CD14-positive monocyte (primary cell): ENCODE measurements at regions not wholly inside any gene's neighbourhood (a gene's known extent, or its start where the extent isn't known, plus 50 kb on each side); places are given as distances from the start of the nearest gene placed in this dataset.

Experiments
- DNase-seq, 3 donors: peaks; one replicate each; pipeline ENCODE4 v3.0.0-alpha.2; 2011 to 2022
- H2AFZ ChIP-seq: 2 replicates; pipeline ENCODE4 v1.6.0; 2012; ENCODE audit warnings: mild to moderate bottlenecking, low read depth, low read length, inconsistent platforms; ENCODE audit not compliant: insufficient read depth, poor library complexity, severe bottlenecking
- H3K27ac ChIP-seq, 2 donors: 1 replicate in 1 of 2; 2 replicates in 1 of 2; pipeline ENCODE4 v1.5.1; 2012 to 2013; ENCODE audit warnings: low read length in 2 of 2, control low read depth in 1 of 2, inconsistent platforms in 1 of 2, low read depth in 1 of 2, mild to moderate bottlenecking in 1 of 2
- H3K27me3 ChIP-seq, 2 donors: one replicate each; pipeline versions ENCODE4 v1.6.0 to v1.6.1; 2011 to 2013; ENCODE audit warnings: low read length in 2 of 2; ENCODE audit not compliant: control insufficient read depth in 2 of 2, insufficient read depth in 2 of 2
- H3K36me3 ChIP-seq, 2 donors: replicated peaks in 1 of 2; 1 replicate in 1 of 2; 2 replicates in 1 of 2; pipeline versions ENCODE4 v1.5.1 to v1.6.1; 2012 to 2013; ENCODE audit warnings: low read length in 2 of 2, control low read depth in 1 of 2, inconsistent platforms in 1 of 2, mild to moderate bottlenecking in 1 of 2; ENCODE audit not compliant: insufficient read depth in 2 of 2, control insufficient read depth in 1 of 2
- H3K4me1 ChIP-seq, 2 donors: 1 replicate in 1 of 2; 2 replicates in 1 of 2; pipeline versions ENCODE4 v1.5.1 to v1.6.1; 2012 to 2013; ENCODE audit warnings: low read length in 2 of 2, control low read depth in 1 of 2, inconsistent platforms in 1 of 2, mild to moderate bottlenecking in 1 of 2, moderate library complexity in 1 of 2; ENCODE audit not compliant: insufficient read depth in 2 of 2, control insufficient read depth in 1 of 2
- H3K4me2 ChIP-seq: replicated peaks from 2 replicates; pipeline ENCODE3; 2012; ENCODE audit warnings: low read length, moderate library complexity, mild to moderate bottlenecking; ENCODE audit not compliant: poor library complexity, severe bottlenecking; ENCODE audit errors: extremely low read depth
- H3K4me3 ChIP-seq, 3 experiments: fragments of 200-600 bp in 1 of 3; sonication (generic) in 1 of 3; replicated peaks in 1 of 3; 1 replicate in 2 of 3; 2 replicates in 1 of 3; pipeline ENCODE4 v1.5.1; 2011 to 2013; ENCODE audit warnings: low read length in 3 of 3, mild to moderate bottlenecking in 3 of 3, control low read depth in 2 of 3, low read depth in 2 of 3, inconsistent platforms in 1 of 3, moderate library complexity in 1 of 3
- H3K79me2 ChIP-seq: 2 replicates; pipeline ENCODE4 v1.6.0; 2012; ENCODE audit warnings: mild to moderate bottlenecking, control low read depth, inconsistent platforms, low read length, moderate library complexity; ENCODE audit not compliant: insufficient read depth
- H3K9ac ChIP-seq: 2 replicates; pipeline ENCODE4 v1.6.0; 2017; ENCODE audit warnings: low read length, mild to moderate bottlenecking; ENCODE audit not compliant: insufficient read depth, poor library complexity, severe bottlenecking
- H3K9me3 ChIP-seq, 2 donors: replicated peaks in 1 of 2; 1 replicate in 1 of 2; 2 replicates in 1 of 2; pipeline versions ENCODE4 v1.5.1 to v1.6.1; 2012 to 2013; ENCODE audit warnings: low read length in 2 of 2, control low read depth in 1 of 2; ENCODE audit not compliant: control insufficient read depth in 1 of 2, insufficient read depth in 1 of 2
- H4K20me1 ChIP-seq: 2 replicates; pipeline ENCODE4 v1.6.0; 2012; ENCODE audit warnings: mild to moderate bottlenecking, low read length, control low read depth, moderate library complexity; ENCODE audit not compliant: insufficient read depth
- H3K27ac Mint-ChIP-seq, 7 donors: one replicate each; pipeline ENCODE4 v1.8.0; 2020; ENCODE audit warnings: mild to moderate bottlenecking in 7 of 7, mixed read lengths in 7 of 7, moderate library complexity in 6 of 7, inconsistent platforms in 2 of 7
- H3K27me3 Mint-ChIP-seq, 3 donors: one replicate each; pipeline ENCODE4 v1.8.0; 2021 to 2022; ENCODE audit warnings: low read depth in 3 of 3, mild to moderate bottlenecking in 3 of 3, mixed read lengths in 3 of 3, moderate library complexity in 3 of 3, inconsistent platforms in 1 of 3
- H3K36me3 Mint-ChIP-seq, 2 donors: one replicate each; pipeline ENCODE4 v1.8.0; 2020; ENCODE audit warnings: mixed read lengths in 2 of 2, inconsistent platforms in 1 of 2, mild to moderate bottlenecking in 1 of 2
- H3K4me1 Mint-ChIP-seq: one replicate; pipeline ENCODE4 v1.8.0; 2020; ENCODE audit warnings: mild to moderate bottlenecking, mixed read lengths
- H3K4me3 Mint-ChIP-seq, 2 donors: one replicate each; pipeline ENCODE4 v1.8.0; 2020; ENCODE audit warnings: mild to moderate bottlenecking in 2 of 2, mixed read lengths in 2 of 2, moderate library complexity in 1 of 2
- H3K9me3 Mint-ChIP-seq, 7 donors: one replicate each; pipeline ENCODE4 v1.8.0; 2020 to 2022; ENCODE audit warnings: mixed read lengths in 7 of 7, mild to moderate bottlenecking in 6 of 7, moderate library complexity in 6 of 7, inconsistent platforms in 2 of 7
- WGBS: methylation state at CpG from one replicate; pipeline ENCODE4 v1.1.5; 2013; ENCODE audit warnings: missing lambda C conversion rate; ENCODE audit not compliant: insufficient coverage; 5-methylcytosine and 5-hydroxymethylcytosine counted together
- intact Hi-C, 2 donors: fragments of 100-400 bp; cut with micrococcal nuclease; formaldehyde crosslinking; loops; one replicate each; pipeline versions ENCODE4 v1.15.0 to v1.15.1; 2023
- TF ChIP-seq, protein P1 (sequence below): fragments of 200-600 bp; IDR thresholded peaks from one replicate; pipeline ENCODE4 v1.8.0; 2022; ENCODE audit warnings: antibody characterized with exemption, mild to moderate bottlenecking

DNA sequence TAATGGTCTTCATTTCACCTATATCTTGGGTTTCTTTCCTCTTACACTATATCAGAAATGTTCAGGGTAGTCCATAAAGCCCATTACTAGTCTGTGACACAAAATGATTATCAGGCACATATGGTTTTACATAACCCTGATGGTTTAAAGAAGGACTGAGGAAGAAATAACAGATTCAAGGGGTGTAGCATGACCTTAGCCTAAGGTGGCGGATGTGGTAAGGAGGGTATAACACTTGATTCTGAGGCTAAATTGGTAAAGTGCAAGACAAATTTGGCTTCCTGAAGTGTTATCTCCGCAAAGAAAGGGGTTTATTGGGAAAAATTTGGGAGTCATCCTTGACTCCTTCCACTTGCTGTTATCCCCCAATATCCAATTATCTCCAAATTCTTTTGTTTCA is 388.2 kb upstream of the RPS23 start:
- no peaks in the 10 kb centered on the region for H3K4me1 Mint-ChIP-seq
- H3K4me1 ChIP-seq, result no peaks in the 10 kb centered on the region
- no peaks in the 10 kb centered on the region for H4K20me1 ChIP-seq
- H3K36me3 Mint-ChIP-seq, result no peaks in the 10 kb centered on the region
- WGBS, result 91% methylated on average over 1 of the region's 2 CpGs
- no peaks in the 10 kb centered on the region for H3K79me2 ChIP-seq
- no peaks in the 10 kb centered on the region for H3K36me3 ChIP-seq
- no peak overlapping the region for H2AFZ ChIP-seq
- intact Hi-C loops, result no loop called here
- no peak overlapping the region for H3K4me2 ChIP-seq
- no peak overlapping the region for H3K27ac ChIP-seq
- no peaks in the 10 kb centered on the region for H3K9me3 ChIP-seq
- peaks cover 1 to 5% (median 2%) of the 10 kb centered on the region in 3 donors for H3K27me3 Mint-ChIP-seq
- H3K27ac Mint-ChIP-seq, result no peak overlapping the region
- no peaks in the 10 kb centered on the region for H3K27me3 ChIP-seq
- TF ChIP-seq, protein P1, sequence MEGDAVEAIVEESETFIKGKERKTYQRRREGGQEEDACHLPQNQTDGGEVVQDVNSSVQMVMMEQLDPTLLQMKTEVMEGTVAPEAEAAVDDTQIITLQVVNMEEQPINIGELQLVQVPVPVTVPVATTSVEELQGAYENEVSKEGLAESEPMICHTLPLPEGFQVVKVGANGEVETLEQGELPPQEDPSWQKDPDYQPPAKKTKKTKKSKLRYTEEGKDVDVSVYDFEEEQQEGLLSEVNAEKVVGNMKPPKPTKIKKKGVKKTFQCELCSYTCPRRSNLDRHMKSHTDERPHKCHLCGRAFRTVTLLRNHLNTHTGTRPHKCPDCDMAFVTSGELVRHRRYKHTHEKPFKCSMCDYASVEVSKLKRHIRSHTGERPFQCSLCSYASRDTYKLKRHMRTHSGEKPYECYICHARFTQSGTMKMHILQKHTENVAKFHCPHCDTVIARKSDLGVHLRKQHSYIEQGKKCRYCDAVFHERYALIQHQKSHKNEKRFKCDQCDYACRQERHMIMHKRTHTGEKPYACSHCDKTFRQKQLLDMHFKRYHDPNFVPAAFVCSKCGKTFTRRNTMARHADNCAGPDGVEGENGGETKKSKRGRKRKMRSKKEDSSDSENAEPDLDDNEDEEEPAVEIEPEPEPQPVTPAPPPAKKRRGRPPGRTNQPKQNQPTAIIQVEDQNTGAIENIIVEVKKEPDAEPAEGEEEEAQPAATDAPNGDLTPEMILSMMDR, result no peak
- H3K9ac ChIP-seq, result no peak overlapping the region
- H3K4me3 ChIP-seq, result no peak overlapping the region
- no peak overlapping the region for H3K4me3 Mint-ChIP-seq
- no peaks in the 10 kb centered on the region for H3K9me3 Mint-ChIP-seq
- no peak for DNase-seq

DNA sequence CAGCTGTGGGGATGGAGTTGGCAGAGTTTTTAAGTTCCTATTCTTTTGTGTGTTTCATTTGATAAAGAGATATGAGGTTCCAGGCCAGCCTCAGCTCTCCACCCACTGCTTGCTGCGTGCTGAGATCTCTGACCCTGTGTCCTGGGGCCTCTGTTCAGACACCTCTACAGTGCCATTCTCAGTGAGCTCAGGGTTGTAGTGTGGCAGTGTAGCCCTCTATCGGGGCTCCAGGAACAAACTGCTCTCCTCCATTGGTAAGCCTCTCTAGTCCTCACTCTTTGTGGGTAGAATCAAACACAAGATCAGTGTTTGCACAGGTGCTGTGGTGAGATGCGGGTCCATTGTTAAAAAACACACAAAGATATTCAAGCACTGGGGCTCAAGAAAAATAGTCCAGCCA is 386.6 kb upstream of the RPS23 start:
- Mint-ChIP-seq H3K36me3 (no peaks in the 10 kb centered on the region), H3K9me3 (no peaks in the 10 kb centered on the region), H3K27ac (no peak overlapping the region), H3K4me3 (no peak overlapping the region), H3K27me3 (peaks cover 1 to 5% (median 2%) of the 10 kb centered on the region in 3 donors), H3K4me1 (no peaks in the 10 kb centered on the region)
- H3K9me3 ChIP-seq, result no peaks in the 10 kb centered on the region
- no peaks in the 10 kb centered on the region for H3K4me1 ChIP-seq
- H3K4me3 ChIP-seq, result no peak overlapping the region
- intact Hi-C loops, result no loop called here
- no peaks in the 10 kb centered on the region for H3K27me3 ChIP-seq
- H3K27ac ChIP-seq, result no peak overlapping the region
- H3K4me2 ChIP-seq, result no peak overlapping the region
- no peak for DNase-seq
- no peak overlapping the region for H2AFZ ChIP-seq
- H4K20me1 ChIP-seq, result no peaks in the 10 kb centered on the region
- no CpG with 5 or more reads among the region's 3 CpGs for WGBS
- no peaks in the 10 kb centered on the region for H3K79me2 ChIP-seq
- no peaks in the 10 kb centered on the region for H3K36me3 ChIP-seq
- TF ChIP-seq, protein P1, result no peak
- H3K9ac ChIP-seq, result no peak overlapping the region
